ENCODE measurements at regions not wholly inside any gene's neighbourhood (a gene's known extent, or its start where the extent isn't known, plus 50 kb on each side); places are given as distances from the start of the nearest gene placed in this dataset.

DNA sequence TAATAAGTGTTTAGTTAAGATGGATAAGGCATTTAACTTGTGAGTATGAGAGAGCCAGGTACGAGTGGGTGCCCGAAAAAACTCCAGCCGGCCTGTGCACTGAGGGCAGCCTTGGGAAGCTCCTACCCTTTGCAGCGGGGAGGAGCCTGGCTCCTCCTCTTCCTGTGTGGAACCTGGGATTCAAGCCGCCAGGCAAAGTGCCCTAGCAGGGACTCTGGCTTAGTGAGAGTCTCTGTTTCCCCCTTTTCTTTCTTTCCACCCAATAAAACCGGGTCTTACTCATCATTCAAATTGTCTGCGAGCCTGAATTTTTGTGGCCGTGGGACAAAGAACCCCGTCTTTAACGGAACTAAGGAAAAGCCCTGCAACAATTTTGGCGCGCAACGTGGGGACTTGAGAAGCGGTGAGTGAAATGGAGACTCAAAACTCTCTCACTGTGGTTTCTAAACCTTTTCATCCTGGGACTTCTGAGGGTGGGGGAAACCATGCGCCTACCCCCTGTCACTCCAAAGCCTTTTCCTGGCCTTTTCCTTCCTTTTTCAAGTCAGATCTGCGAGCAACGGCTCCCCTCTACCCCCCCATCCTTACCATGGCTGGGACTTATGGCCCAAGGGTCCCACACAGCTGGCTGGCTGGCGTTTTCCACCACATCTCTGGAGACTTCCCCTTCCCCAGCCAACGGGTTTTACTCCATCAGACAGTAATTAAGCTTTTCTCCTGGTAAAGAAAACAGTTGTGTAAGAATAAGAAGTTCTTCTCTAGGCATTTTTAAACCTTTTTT lies 535.7 kb upstream of the ACO1 start (continued):
- no peak for TF ChIP-seq CEBPZ (IDR thresholded peaks at IDR 0.05; ENCODE audit: low read depth, low read length)
- TF ChIP-seq RUNX3 (IDR thresholded peaks at IDR 0.05; ENCODE audit: low read length) = no peak
- TF ChIP-seq, protein P1, sequence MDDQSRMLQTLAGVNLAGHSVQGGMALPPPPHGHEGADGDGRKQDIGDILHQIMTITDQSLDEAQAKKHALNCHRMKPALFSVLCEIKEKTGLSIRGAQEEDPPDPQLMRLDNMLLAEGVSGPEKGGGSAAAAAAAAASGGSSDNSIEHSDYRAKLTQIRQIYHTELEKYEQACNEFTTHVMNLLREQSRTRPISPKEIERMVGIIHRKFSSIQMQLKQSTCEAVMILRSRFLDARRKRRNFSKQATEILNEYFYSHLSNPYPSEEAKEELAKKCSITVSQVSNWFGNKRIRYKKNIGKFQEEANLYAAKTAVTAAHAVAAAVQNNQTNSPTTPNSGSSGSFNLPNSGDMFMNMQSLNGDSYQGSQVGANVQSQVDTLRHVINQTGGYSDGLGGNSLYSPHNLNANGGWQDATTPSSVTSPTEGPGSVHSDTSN (IDR thresholded peaks at IDR 0.05; ENCODE audit: insufficient replicate concordance, low read depth, low read length) = no peak
- TF ChIP-seq ETV6 (conservative IDR thresholded peaks at IDR 0.05 in 1 of 2, IDR thresholded peaks at IDR 0.05 in 1 of 2; ENCODE audit: borderline replicate concordance in 1 of 2, low read depth in 1 of 2) = no peak

DNA sequence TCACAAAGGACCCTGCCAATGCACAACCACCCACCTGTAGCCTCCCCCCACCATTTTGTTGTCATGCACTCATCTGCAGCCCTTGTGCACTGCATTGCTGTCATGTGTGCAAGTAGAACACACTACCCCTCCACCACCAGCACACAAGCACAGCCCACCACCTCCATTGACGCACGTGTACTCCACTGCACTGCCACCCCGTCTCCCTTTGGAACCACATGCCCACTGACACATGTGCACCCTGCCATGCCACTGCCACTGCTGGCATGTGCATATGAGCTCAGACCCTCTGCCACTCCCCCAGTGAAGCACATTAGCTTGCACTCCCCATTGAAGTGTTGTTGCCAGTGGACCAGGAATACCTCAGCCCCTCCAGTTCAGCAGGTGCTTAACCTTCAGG lies 530.3 kb upstream of the ACO1 start:
- ChIA-PET RAD21 (ENCODE audit: unreplicated experiment) (no interaction called here), POLR2A (no interaction called here), CTCF (no interaction called here), SMC1A (ENCODE audit: uncharacterized antibody, unreplicated experiment) (no interaction called here)
- Histone ChIP-seq H4K20me1 (ENCODE audit: control insufficient read depth, insufficient read depth) (no peaks in the 10 kb centered on the region), H2AFZ (ENCODE audit: control insufficient read depth, low read depth, low read length) (no peak overlapping the region), H3K9ac (ENCODE audit: control insufficient read depth, insufficient read depth, low read length) (no peak overlapping the region), H3K27ac (ENCODE audit: control insufficient read depth, insufficient read depth) (no peak overlapping the region), H3K9me3 (replicated peaks; ENCODE audit: control insufficient read depth, insufficient read depth, low read length) (no peaks in the 10 kb centered on the region), H3K27me3 (replicated peaks in 1 of 2; ENCODE audit: control insufficient read depth in 2 of 2, insufficient read depth in 2 of 2, low read length in 1 of 2) (no peaks in the 10 kb centered on the region), H3K4me1 (ENCODE audit: control insufficient read depth, insufficient read depth, low read length) (no peaks in the 10 kb centered on the region), H3K36me3 (ENCODE audit: control insufficient read depth in 2 of 2, insufficient read depth in 2 of 2, low read length in 1 of 2) (no peaks in the 10 kb centered on the region), H3K4me2 (ENCODE audit: control insufficient read depth, insufficient read depth) (no peak overlapping the region), H3K4me3 (no peak overlapping the region), H3K79me2 (ENCODE audit: control insufficient read depth, insufficient read depth, low read length) (no peaks in the 10 kb centered on the region)
- 0% methylated on average over 3 of the region's 3 CpGs for WGBS (ENCODE audit: insufficient coverage, insufficient replicate concordance, low lambda C conversion rate, missing lambda C conversion rate)
- intact Hi-C loops (cut with micrococcal nuclease; ENCODE audit: unreplicated experiment) = no loop called here
- DNase-seq (ENCODE audit: low read depth, low spot score) = no peak
- no peak for ATAC-seq
- in situ Hi-C loops (cut with MboI) = no loop called here
- BruUV-seq (replicated peaks) = no TSS peak
- no peak for FAIRE-seq
- TF ChIP-seq MXI1 (IDR thresholded peaks at IDR 0.05; ENCODE audit: low read depth, low read length) (no peak), ESRRA (IDR thresholded peaks at IDR 0.05; ENCODE audit: low read length) (no peak), ZBED1 (IDR thresholded peaks at IDR 0.05; ENCODE audit: borderline replicate concordance) (no peak), ZSCAN29 (IDR thresholded peaks at IDR 0.05) (no peak), SUZ12 (IDR thresholded peaks at IDR 0.05; ENCODE audit: unreplicated experiment) (no peak), MEF2B (IDR thresholded peaks at IDR 0.05; ENCODE audit: partially characterized antibody, poor library complexity, severe bottlenecking) (no peak), BMI1 (IDR thresholded peaks at IDR 0.05; ENCODE audit: borderline replicate concordance) (no peak), EGR1 (IDR thresholded peaks at IDR 0.05; ENCODE audit: borderline replicate concordance in 1 of 2, low read depth in 2 of 2, low read length in 2 of 2) (no peak)
- TF ChIP-seq, protein P2, sequence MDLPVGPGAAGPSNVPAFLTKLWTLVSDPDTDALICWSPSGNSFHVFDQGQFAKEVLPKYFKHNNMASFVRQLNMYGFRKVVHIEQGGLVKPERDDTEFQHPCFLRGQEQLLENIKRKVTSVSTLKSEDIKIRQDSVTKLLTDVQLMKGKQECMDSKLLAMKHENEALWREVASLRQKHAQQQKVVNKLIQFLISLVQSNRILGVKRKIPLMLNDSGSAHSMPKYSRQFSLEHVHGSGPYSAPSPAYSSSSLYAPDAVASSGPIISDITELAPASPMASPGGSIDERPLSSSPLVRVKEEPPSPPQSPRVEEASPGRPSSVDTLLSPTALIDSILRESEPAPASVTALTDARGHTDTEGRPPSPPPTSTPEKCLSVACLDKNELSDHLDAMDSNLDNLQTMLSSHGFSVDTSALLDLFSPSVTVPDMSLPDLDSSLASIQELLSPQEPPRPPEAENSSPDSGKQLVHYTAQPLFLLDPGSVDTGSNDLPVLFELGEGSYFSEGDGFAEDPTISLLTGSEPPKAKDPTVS (IDR thresholded peaks at IDR 0.05; ENCODE audit: low read depth, low read length) = no peak
- TF ChIP-seq, protein P3, sequence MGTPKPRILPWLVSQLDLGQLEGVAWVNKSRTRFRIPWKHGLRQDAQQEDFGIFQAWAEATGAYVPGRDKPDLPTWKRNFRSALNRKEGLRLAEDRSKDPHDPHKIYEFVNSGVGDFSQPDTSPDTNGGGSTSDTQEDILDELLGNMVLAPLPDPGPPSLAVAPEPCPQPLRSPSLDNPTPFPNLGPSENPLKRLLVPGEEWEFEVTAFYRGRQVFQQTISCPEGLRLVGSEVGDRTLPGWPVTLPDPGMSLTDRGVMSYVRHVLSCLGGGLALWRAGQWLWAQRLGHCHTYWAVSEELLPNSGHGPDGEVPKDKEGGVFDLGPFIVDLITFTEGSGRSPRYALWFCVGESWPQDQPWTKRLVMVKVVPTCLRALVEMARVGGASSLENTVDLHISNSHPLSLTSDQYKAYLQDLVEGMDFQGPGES (IDR thresholded peaks at IDR 0.05) = no peak
